ENCODE measurements at regions not wholly inside any gene's neighbourhood (a gene's known extent, or its start where the extent isn't known, plus 50 kb on each side); places are given as distances from the start of the nearest gene placed in this dataset.
"Not testable (repeated sequence)": the region's sequence is repeated elsewhere in the genome, so short reads cannot be mapped to it uniquely, and the experiment has no call there.

GRCh38 chr11:90428836-90429235 is 206.0 kb upstream of the CHORDC1 start:
- H3K27ac ChIP-seq (replicated peaks) = no peak overlapping the region
- H3K27me3 ChIP-seq (ENCODE audit: insufficient read depth, poor library complexity, severe bottlenecking) = no peaks in the 10 kb centered on the region
- TF ChIP-seq CTCF (IDR thresholded peaks at IDR 0.05; ENCODE audit: insufficient read depth, low read length) = no peak
- no peak overlapping the region for H3K4me3 ChIP-seq (replicated peaks; ENCODE audit: insufficient read depth, low read length)
- no peak for DNase-seq (ENCODE audit: low read depth in 1 of 2, low spot score in 1 of 2)

GRCh38 chr11:90426442-90426841 is 203.6 kb upstream of the CHORDC1 start:
- H3K27me3 ChIP-seq (ENCODE audit: insufficient read depth, poor library complexity, severe bottlenecking) = no peaks in the 10 kb centered on the region
- no peak overlapping the region for H3K27ac ChIP-seq (replicated peaks)
- no peak overlapping the region for H3K4me3 ChIP-seq (replicated peaks; ENCODE audit: insufficient read depth, low read length)
- TF ChIP-seq GABPA (IDR thresholded peaks at IDR 0.05; ENCODE audit: low read depth) (no peak), CTCF (IDR thresholded peaks at IDR 0.05; ENCODE audit: insufficient read depth, low read length) (no peak), SPI1 (IDR thresholded peaks at IDR 0.05; ENCODE audit: borderline replicate concordance, low read depth) (peak; percentile 84; the same call in 1 of the 2 replicates), POLR2AphosphoS5 (IDR thresholded peaks at IDR 0.05; ENCODE audit: low read depth) (no peak), REST (IDR thresholded peaks at IDR 0.05; ENCODE audit: insufficient replicate concordance, low read depth) (no peak)
- DNase-seq (ENCODE audit: low read depth in 1 of 2, low spot score in 1 of 2) = peak; percentile 6 to 17

- Histone ChIP-seq H3K27ac (replicated peaks) (no peak overlapping the region), H3K27me3 (ENCODE audit: insufficient read depth, poor library complexity, severe bottlenecking) (no peaks in the 10 kb centered on the region), H3K4me3 (replicated peaks; ENCODE audit: insufficient read depth, low read length) (no peak overlapping the region)
- TF ChIP-seq POLR2AphosphoS5 (IDR thresholded peaks at IDR 0.05; ENCODE audit: low read depth) = no peak
- no peak for TF ChIP-seq SPI1 (IDR thresholded peaks at IDR 0.05; ENCODE audit: borderline replicate concordance, low read depth)
- TF ChIP-seq CTCF (IDR thresholded peaks at IDR 0.05; ENCODE audit: insufficient read depth, low read length) = no peak
- TF ChIP-seq GABPA (IDR thresholded peaks at IDR 0.05; ENCODE audit: low read depth) = no peak
- TF ChIP-seq REST (IDR thresholded peaks at IDR 0.05; ENCODE audit: insufficient replicate concordance, low read depth) = no peak
- DNase-seq (ENCODE audit: low read depth in 1 of 2, low spot score in 1 of 2) = no peak
Measured at GRCh38 chr11:90423378-90423777, 200.5 kb upstream of the CHORDC1 start.

DNA sequence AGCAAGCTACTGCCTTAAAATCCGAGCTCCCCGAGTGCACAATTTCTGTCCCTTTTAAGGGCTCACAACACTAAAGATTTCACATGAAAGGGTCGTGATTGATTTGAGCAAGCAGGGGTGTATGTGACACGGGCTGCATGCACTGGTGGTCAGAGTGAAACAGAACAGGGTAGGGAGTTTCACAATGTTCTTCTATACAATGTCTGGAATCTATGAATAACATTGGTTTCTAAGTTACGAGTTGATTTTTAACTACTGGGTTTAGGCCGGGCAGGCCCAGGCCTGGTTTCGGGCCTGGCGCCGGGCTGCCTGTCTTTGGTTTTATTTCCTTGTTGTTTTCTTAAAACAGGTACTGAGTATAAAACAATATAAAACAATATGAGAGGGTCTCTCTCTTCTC is 199.9 kb upstream of the CHORDC1 start:
- DNase-seq (ENCODE audit: low read depth in 1 of 2, low spot score in 1 of 2); H3K27ac ChIP-seq (replicated peaks); H3K27me3 ChIP-seq (ENCODE audit: insufficient read depth, poor library complexity, severe bottlenecking); H3K4me3 ChIP-seq (replicated peaks; ENCODE audit: insufficient read depth, low read length): not testable (repeated sequence)
